Upper lobe of left lung (tissue), 6 donors: ENCODE measurements at regions not wholly inside any gene's neighbourhood (a gene's known extent, or its start where the extent isn't known, plus 50 kb on each side); places are given as distances from the start of the nearest gene placed in this dataset.

ENCODE experiments used
- ATAC-seq, 2 donors: fragments of 200-7000 bp; cut with Tn5 transposase; one replicate each; pipeline ENCODE4 v1.9.1; 2022; ENCODE audit warnings: mild to moderate bottlenecking in 2 of 2, moderate library complexity in 2 of 2; ENCODE audit not compliant: low FRiP score in 2 of 2
- DNase-seq, 2 donors: peaks; one replicate each; pipeline ENCODE4 v3.0.0-alpha.2; 2019 to 2020
- H3K27ac ChIP-seq, 4 donors: fragments of 200-600 bp; sonication (generic); one replicate each; pipeline ENCODE4 v1.5.1; 2016 to 2019
- H3K27me3 ChIP-seq, 4 donors: fragments of 200-600 bp; sonication (generic); one replicate each; pipeline ENCODE4 v1.5.1; 2017 to 2019
- H3K36me3 ChIP-seq, 4 donors: fragments of 200-600 bp; sonication (generic); one replicate each; pipeline ENCODE4 v1.5.1; 2016 to 2019
- H3K4me1 ChIP-seq, 4 donors: fragments of 200-600 bp; sonication (generic); one replicate each; pipeline ENCODE4 v1.5.1; 2018 to 2019
- H3K4me3 ChIP-seq, 4 donors: fragments of 200-600 bp; sonication (generic); one replicate each; pipeline ENCODE4 v1.5.1; 2017 to 2019; ENCODE audit warnings: mild to moderate bottlenecking in 2 of 4, moderate library complexity in 1 of 4
- H3K9me3 ChIP-seq, 4 donors: fragments of 200-600 bp; sonication (generic); one replicate each; pipeline ENCODE4 v1.5.1; 2018 to 2019
- CTCF ChIP-seq, 6 experiments: fragments of 450-650 bp in 4 of 6; fragments of 200-600 bp in 2 of 6; sonication (generic) in 2 of 6; IDR thresholded peaks; one replicate each; pipeline ENCODE4 v1.5.1; 2016 to 2019; ENCODE audit warnings: antibody characterized with exemption in 6 of 6
- EP300 ChIP-seq, 4 donors: sonication (generic); formaldehyde crosslinking; IDR thresholded peaks; one replicate each; pipeline ENCODE4 v1.5.1; 2017; ENCODE audit warnings: antibody characterized with exemption in 4 of 4, control low read depth in 2 of 4
- POLR2A ChIP-seq, 4 donors: fragments of 450-650 bp; IDR thresholded peaks; one replicate each; pipeline ENCODE4 v1.5.1; 2016 to 2017; ENCODE audit warnings: antibody characterized with exemption in 4 of 4, mild to moderate bottlenecking in 2 of 4
- POLR2AphosphoS5 ChIP-seq, 2 donors: sonication (generic); formaldehyde crosslinking; IDR thresholded peaks; one replicate each; pipeline ENCODE4 v1.5.1; 2017; ENCODE audit warnings: antibody characterized with exemption in 2 of 2
- WGBS, 2 donors: methylation state at CpG; one replicate each; pipeline ENCODE4 v1.1.5; 2017 to 2018; 5-methylcytosine and 5-hydroxymethylcytosine counted together
- donor health status: DM: no; HTN: no; CAD: no; lungs with moderate emphysema.
- donor health status: DM: no; HTN: yes; CAD: no; lungs with severe emphysema.

DNA sequence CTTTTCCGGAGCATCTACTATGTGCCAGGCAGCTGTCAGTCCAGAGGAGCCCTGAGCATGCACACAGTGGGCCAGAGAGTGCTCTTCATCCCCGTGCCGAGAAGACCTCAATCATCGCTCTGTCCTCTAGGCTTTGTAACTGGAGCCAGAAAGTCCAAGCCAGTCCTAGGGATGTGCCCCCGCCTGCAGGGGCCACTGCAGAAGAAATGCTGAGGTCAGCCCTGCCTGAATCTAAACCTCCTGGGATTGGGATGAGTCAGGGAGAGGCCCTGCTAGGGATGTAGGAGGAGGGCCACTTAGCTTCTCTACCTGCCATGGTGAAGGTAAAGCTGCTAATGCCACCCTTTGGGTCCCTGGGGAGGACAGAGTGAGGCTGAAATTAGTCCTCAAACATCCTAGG is 146.8 kb downstream of the CDC5L start:
- Histone ChIP-seq H3K4me1 (no peaks in the 10 kb centered on the region), H3K4me3 (no peak overlapping the region), H3K9me3 (no peaks in the 10 kb centered on the region), H3K27ac (no peak overlapping the region), H3K27me3 (no peaks in the 10 kb centered on the region), H3K36me3 (no peaks in the 10 kb centered on the region)
- DNase-seq (no peak), ATAC-seq (no peak)
- TF ChIP-seq EP300 (IDR thresholded peaks at IDR 0.05) (no peak), POLR2A (IDR thresholded peaks at IDR 0.05) (no peak), CTCF (IDR thresholded peaks at IDR 0.05) (no peak), POLR2AphosphoS5 (IDR thresholded peaks at IDR 0.05) (no peak)
- WGBS, 2 donors: 95 to 97% methylated on average over 5 of the region's 5 CpGs

GRCh38 chr6:44535446-44535845 is 147.9 kb downstream of the CDC5L start:
- Histone ChIP-seq H3K36me3 (no peaks in the 10 kb centered on the region), H3K27me3 (no peaks in the 10 kb centered on the region), H3K4me1 (no peaks in the 10 kb centered on the region), H3K27ac (no peak overlapping the region), H3K4me3 (no peak overlapping the region), H3K9me3 (no peaks in the 10 kb centered on the region)
- 73 to 84% methylated on average over 6 of the region's 6 CpGs for WGBS, 2 donors
- TF ChIP-seq CTCF (IDR thresholded peaks at IDR 0.05) (no peak), POLR2A (IDR thresholded peaks at IDR 0.05) (no peak), POLR2AphosphoS5 (IDR thresholded peaks at IDR 0.05) (no peak), EP300 (IDR thresholded peaks at IDR 0.05) (no peak)
- ATAC-seq (no peak), DNase-seq (no peak)

DNA sequence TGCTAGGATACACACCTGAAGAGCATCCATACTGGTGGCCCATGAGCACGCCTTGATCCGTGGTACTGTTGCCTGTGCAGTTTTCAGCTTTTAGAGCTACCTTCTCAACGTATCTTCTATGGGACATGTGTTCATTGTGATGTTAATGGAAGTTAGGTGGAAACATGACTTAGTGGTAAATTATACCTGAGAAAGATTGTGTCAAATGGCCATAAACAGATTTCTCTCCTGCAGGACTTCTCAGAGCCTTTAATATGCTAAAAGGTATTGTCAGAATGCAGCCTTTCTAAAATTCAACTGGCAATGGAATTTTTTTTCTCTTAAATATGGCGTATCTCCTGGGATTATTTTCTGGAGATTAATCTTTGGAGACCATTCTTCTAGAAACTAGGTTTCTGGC is 148.5 kb downstream of the CDC5L start:
- DNase-seq (no peak), ATAC-seq (no peak)
- Histone ChIP-seq H3K27ac (no peak overlapping the region), H3K36me3 (no peaks in the 10 kb centered on the region), H3K4me3 (no peak overlapping the region), H3K4me1 (no peaks in the 10 kb centered on the region), H3K27me3 (no peaks in the 10 kb centered on the region), H3K9me3 (no peaks in the 10 kb centered on the region)
- TF ChIP-seq CTCF (IDR thresholded peaks at IDR 0.05): no peak
- no peak for TF ChIP-seq POLR2A (IDR thresholded peaks at IDR 0.05)
- TF ChIP-seq EP300 (IDR thresholded peaks at IDR 0.05): no peak
- TF ChIP-seq POLR2AphosphoS5 (IDR thresholded peaks at IDR 0.05): no peak
- 93 to 95% methylated on average over 4 of the region's 4 CpGs for WGBS, 2 donors

- no peak for ATAC-seq
- Histone ChIP-seq H3K36me3 (no peaks in the 10 kb centered on the region), H3K27ac (no peak overlapping the region), H3K27me3 (no peaks in the 10 kb centered on the region), H3K4me3 (no peak overlapping the region), H3K9me3 (no peaks in the 10 kb centered on the region), H3K4me1 (no peaks in the 10 kb centered on the region)
- TF ChIP-seq CTCF (IDR thresholded peaks at IDR 0.05): no peak
- no peak for TF ChIP-seq EP300 (IDR thresholded peaks at IDR 0.05)
- no peak for TF ChIP-seq POLR2AphosphoS5 (IDR thresholded peaks at IDR 0.05)
- TF ChIP-seq POLR2A (IDR thresholded peaks at IDR 0.05): no peak
- DNase-seq: no peak
- 84 to 90% methylated on average over 10 of the region's 10 CpGs for WGBS, 2 donors
Observed at GRCh38 chr6:44537306-44538049, 150.0 kb downstream of the CDC5L start.
